MM.1S (cell line): ENCODE measurements at regions not wholly inside any gene's neighbourhood (a gene's known extent, or its start where the extent isn't known, plus 50 kb on each side); places are given as distances from the start of the nearest gene placed in this dataset.

Experiments
- EZH2 ChIP-seq: fragments of 300-600 bp; sonication (generic); optimal IDR thresholded peaks from 2 replicates; pipeline ENCODE3; 2017; ENCODE audit warnings: low read depth, mild to moderate bottlenecking, antibody characterized with exemption, low read length, mixed read lengths
- TF ChIP-seq, protein P1 (sequence below): fragments of 300-600 bp; sonication (generic); IDR thresholded peaks from 2 replicates; pipeline ENCODE4 v1.5.1; 2016; ENCODE audit warnings: antibody characterized with exemption, low read length, mixed read lengths

DNA sequence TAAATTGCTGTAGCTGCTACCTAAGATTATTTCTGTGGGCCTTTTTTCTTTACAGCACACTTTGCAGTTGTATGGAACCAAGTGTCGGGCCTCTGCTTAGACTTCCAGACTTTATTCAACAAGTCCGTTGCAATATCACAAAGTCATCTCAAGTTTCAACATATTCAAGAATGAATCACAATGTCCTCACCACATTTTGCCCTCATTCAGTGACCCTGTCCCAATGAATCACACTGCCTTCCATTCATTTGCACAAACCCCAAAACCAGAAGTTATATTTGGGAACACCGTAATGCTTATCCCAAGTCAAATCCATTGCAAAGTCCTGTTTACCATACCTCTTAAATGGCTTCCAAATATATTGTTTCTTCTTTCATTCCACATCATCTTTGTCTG, 439.6 kb downstream of the CSNK1G3 start:
- TF ChIP-seq, protein P1, sequence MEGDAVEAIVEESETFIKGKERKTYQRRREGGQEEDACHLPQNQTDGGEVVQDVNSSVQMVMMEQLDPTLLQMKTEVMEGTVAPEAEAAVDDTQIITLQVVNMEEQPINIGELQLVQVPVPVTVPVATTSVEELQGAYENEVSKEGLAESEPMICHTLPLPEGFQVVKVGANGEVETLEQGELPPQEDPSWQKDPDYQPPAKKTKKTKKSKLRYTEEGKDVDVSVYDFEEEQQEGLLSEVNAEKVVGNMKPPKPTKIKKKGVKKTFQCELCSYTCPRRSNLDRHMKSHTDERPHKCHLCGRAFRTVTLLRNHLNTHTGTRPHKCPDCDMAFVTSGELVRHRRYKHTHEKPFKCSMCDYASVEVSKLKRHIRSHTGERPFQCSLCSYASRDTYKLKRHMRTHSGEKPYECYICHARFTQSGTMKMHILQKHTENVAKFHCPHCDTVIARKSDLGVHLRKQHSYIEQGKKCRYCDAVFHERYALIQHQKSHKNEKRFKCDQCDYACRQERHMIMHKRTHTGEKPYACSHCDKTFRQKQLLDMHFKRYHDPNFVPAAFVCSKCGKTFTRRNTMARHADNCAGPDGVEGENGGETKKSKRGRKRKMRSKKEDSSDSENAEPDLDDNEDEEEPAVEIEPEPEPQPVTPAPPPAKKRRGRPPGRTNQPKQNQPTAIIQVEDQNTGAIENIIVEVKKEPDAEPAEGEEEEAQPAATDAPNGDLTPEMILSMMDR, result no peak
- no peak for TF ChIP-seq EZH2
